KMS-11 (cell line): ENCODE measurements at regions not wholly inside any gene's neighbourhood (a gene's known extent, or its start where the extent isn't known, plus 50 kb on each side); places are given as distances from the start of the nearest gene placed in this dataset.

Source experiments
- H2AFZ ChIP-seq: fragments of 200-600 bp; sonication (generic); 2 replicates; pipeline ENCODE4 v1.6.1; 2016; ENCODE audit warnings: antibody characterized with exemption, mixed run types, low read depth
- H3K27ac ChIP-seq: fragments of 200-600 bp; sonication (generic); 2 replicates; pipeline ENCODE4 v1.6.1; 2016; ENCODE audit warnings: mild to moderate bottlenecking, mixed run types
- H3K27me3 ChIP-seq: fragments of 200-600 bp; sonication (generic); 2 replicates; pipeline ENCODE4 v1.6.1; 2017; ENCODE audit warnings: mild to moderate bottlenecking, low read depth, mixed run types, moderate library complexity; ENCODE audit not compliant: insufficient read depth
- H3K36me3 ChIP-seq: fragments of 200-600 bp; sonication (generic); 2 replicates; pipeline ENCODE4 v1.6.1; 2017; ENCODE audit warnings: mild to moderate bottlenecking, mixed run types; ENCODE audit not compliant: insufficient read depth
- H3K4me1 ChIP-seq: fragments of 200-600 bp; sonication (generic); 2 replicates; pipeline ENCODE4 v1.6.1; 2016; ENCODE audit warnings: mild to moderate bottlenecking, low read depth, mixed run types; ENCODE audit not compliant: poor library complexity, severe bottlenecking
- H3K4me2 ChIP-seq: fragments of 200-600 bp; sonication (generic); 2 replicates; pipeline ENCODE4 v1.7.0; 2016; ENCODE audit warnings: mild to moderate bottlenecking, mixed run types
- H3K4me3 ChIP-seq: fragments of 200-600 bp; sonication (generic); IDR thresholded peaks from 2 replicates; pipeline ENCODE4 v1.6.1; 2017; ENCODE audit warnings: low read depth, low read length, mixed read lengths; ENCODE audit not compliant: insufficient read depth
- H3K79me2 ChIP-seq: fragments of 200-600 bp; sonication (generic); 2 replicates; pipeline ENCODE4 v1.6.1; 2016; ENCODE audit warnings: low read depth, mixed run types; ENCODE audit not compliant: insufficient read depth
- H3K9ac ChIP-seq: fragments of 200-600 bp; sonication (generic); 2 replicates; pipeline ENCODE4 v1.6.1; 2016; ENCODE audit warnings: mild to moderate bottlenecking, mixed run types
- H4K20me1 ChIP-seq: fragments of 200-600 bp; sonication (generic); 2 replicates; pipeline ENCODE4 v1.6.1; 2016; ENCODE audit warnings: mild to moderate bottlenecking, mixed run types; ENCODE audit not compliant: insufficient read depth
- CTCF ChIP-seq: fragments of 200-600 bp; sonication (generic); conservative IDR thresholded peaks from 2 replicates; pipeline ENCODE4 v1.6.1; 2017; ENCODE audit warnings: low read depth, mild to moderate bottlenecking, antibody characterized with exemption, low read length, moderate library complexity, mixed read lengths

- Histone ChIP-seq H3K4me3 (no peak overlapping the region), H2AFZ (no peak overlapping the region), H4K20me1 (no peaks in the 10 kb centered on the region), H3K79me2 (no peaks in the 10 kb centered on the region), H3K27me3 (no peaks in the 10 kb centered on the region), H3K36me3 (no peaks in the 10 kb centered on the region), H3K27ac (no peak overlapping the region), H3K4me2 (no peak overlapping the region), H3K9ac (no peak overlapping the region), H3K4me1 (no peaks in the 10 kb centered on the region)
- TF ChIP-seq CTCF = no peak
Observed at GRCh38 chr5:39740404-39740803, 315.6 kb upstream of the DAB2 start.

GRCh38 chr5:39732166-39732565 lies 307.4 kb upstream of the DAB2 start:
- Histone ChIP-seq H3K4me1 (no peaks in the 10 kb centered on the region), H3K27ac (no peak overlapping the region), H3K4me3 (no peak overlapping the region), H3K36me3 (no peaks in the 10 kb centered on the region), H3K79me2 (no peaks in the 10 kb centered on the region), H3K27me3 (no peaks in the 10 kb centered on the region), H3K9ac (no peak overlapping the region), H3K4me2 (no peak overlapping the region), H4K20me1 (no peaks in the 10 kb centered on the region), H2AFZ (no peak overlapping the region)
- TF ChIP-seq CTCF = no peak

GRCh38 chr5:39730699-39731098 lies 305.9 kb upstream of the DAB2 start:
- no peak overlapping the region for H3K4me3 ChIP-seq
- H3K4me1 ChIP-seq = no peaks in the 10 kb centered on the region
- H3K9ac ChIP-seq = no peak overlapping the region
- H4K20me1 ChIP-seq = no peaks in the 10 kb centered on the region
- H2AFZ ChIP-seq = no peak overlapping the region
- H3K79me2 ChIP-seq = no peaks in the 10 kb centered on the region
- H3K4me2 ChIP-seq = no peak overlapping the region
- H3K27ac ChIP-seq = no peak overlapping the region
- no peaks in the 10 kb centered on the region for H3K36me3 ChIP-seq
- H3K27me3 ChIP-seq = no peaks in the 10 kb centered on the region
- no peak for TF ChIP-seq CTCF

- Histone ChIP-seq H3K4me2 (no peak overlapping the region), H3K4me3 (no peak overlapping the region), H3K36me3 (no peaks in the 10 kb centered on the region), H4K20me1 (no peaks in the 10 kb centered on the region), H2AFZ (no peak overlapping the region), H3K27me3 (no peaks in the 10 kb centered on the region), H3K9ac (no peak overlapping the region), H3K4me1 (no peaks in the 10 kb centered on the region), H3K27ac (no peak overlapping the region), H3K79me2 (no peaks in the 10 kb centered on the region)
- TF ChIP-seq CTCF = no peak
Observed at GRCh38 chr5:39730006-39730405, 305.2 kb upstream of the DAB2 start.

GRCh38 chr5:39726467-39726866 lies 301.7 kb upstream of the DAB2 start:
- no peak overlapping the region for H3K4me3 ChIP-seq
- no peak overlapping the region for H3K4me2 ChIP-seq
- H3K27ac ChIP-seq = no peak overlapping the region
- H3K36me3 ChIP-seq = no peaks in the 10 kb centered on the region
- no peak for TF ChIP-seq CTCF
- H3K27me3 ChIP-seq = no peaks in the 10 kb centered on the region
- H3K4me1 ChIP-seq = no peaks in the 10 kb centered on the region
- H3K79me2 ChIP-seq = no peaks in the 10 kb centered on the region
- no peak overlapping the region for H2AFZ ChIP-seq
- no peak overlapping the region for H3K9ac ChIP-seq
- H4K20me1 ChIP-seq = no peaks in the 10 kb centered on the region
